Small intestine (tissue), 7 donors: ENCODE measurements at regions not wholly inside any gene's neighbourhood (a gene's known extent, or its start where the extent isn't known, plus 50 kb on each side); places are given as distances from the start of the nearest gene placed in this dataset.

Experiments used
- DNase-seq, 2 donors: peaks; one replicate each; pipeline versions ENCODE4 v3.0.0 to v3.0.0-alpha.2; 2013
- FAIRE-seq: peaks from 2 replicates; lab custom pipeline; 2012; peaks lifted over from hg19 to GRCh38; lab: Jason Lieb, UNC
- H3K27ac ChIP-seq, 3 donors: one replicate each; pipeline ENCODE4 v1.5.1; 2013; ENCODE audit warnings: low read length in 2 of 3, mild to moderate bottlenecking in 2 of 3, control low read depth in 1 of 3, inconsistent platforms in 1 of 3, low read depth in 1 of 3, moderate library complexity in 1 of 3
- H3K27me3 ChIP-seq, 3 donors: one replicate each; pipeline ENCODE4 v1.6.1; 2013; ENCODE audit warnings: low read length in 3 of 3, inconsistent platforms in 1 of 3; ENCODE audit not compliant: control insufficient read depth in 3 of 3, insufficient read depth in 3 of 3
- H3K36me3 ChIP-seq, 3 donors: one replicate each; pipeline ENCODE4 v1.6.1; 2013; ENCODE audit warnings: low read length in 3 of 3, inconsistent platforms in 1 of 3, low read depth in 1 of 3, mild to moderate bottlenecking in 1 of 3, moderate library complexity in 1 of 3; ENCODE audit not compliant: control insufficient read depth in 3 of 3, insufficient read depth in 2 of 3
- H3K4me1 ChIP-seq, 3 donors: one replicate each; pipeline ENCODE4 v1.6.1; 2013; ENCODE audit warnings: low read length in 2 of 3, inconsistent platforms in 1 of 3, low read depth in 1 of 3, mild to moderate bottlenecking in 1 of 3, moderate library complexity in 1 of 3; ENCODE audit not compliant: control insufficient read depth in 3 of 3, insufficient read depth in 2 of 3
- H3K4me3 ChIP-seq, 3 donors: one replicate each; pipeline ENCODE4 v1.5.1; 2013; ENCODE audit warnings: low read length in 3 of 3, control low read depth in 1 of 3, inconsistent platforms in 1 of 3, low read depth in 1 of 3, mild to moderate bottlenecking in 1 of 3, moderate library complexity in 1 of 3
- H3K9me3 ChIP-seq, 2 donors: one replicate each; pipeline ENCODE4 v1.6.1; 2013; ENCODE audit warnings: low read depth in 1 of 2, low read length in 1 of 2; ENCODE audit not compliant: control insufficient read depth in 2 of 2, insufficient read depth in 1 of 2
- WGBS, 3 donors: extraction: QIAGEN DNeasy Blood & Tissue Kit; methylation state at CpG; one replicate each; pipeline ENCODE4 v1.1.7; 2013; 5-methylcytosine and 5-hydroxymethylcytosine counted together
- donor health status: healthy with polysubstance abuse.
- donor health status: control.
- donor health status: control.
- donor health status: Bipolar disorder and iron deficiency.
- donor health status: healthy.

DNA sequence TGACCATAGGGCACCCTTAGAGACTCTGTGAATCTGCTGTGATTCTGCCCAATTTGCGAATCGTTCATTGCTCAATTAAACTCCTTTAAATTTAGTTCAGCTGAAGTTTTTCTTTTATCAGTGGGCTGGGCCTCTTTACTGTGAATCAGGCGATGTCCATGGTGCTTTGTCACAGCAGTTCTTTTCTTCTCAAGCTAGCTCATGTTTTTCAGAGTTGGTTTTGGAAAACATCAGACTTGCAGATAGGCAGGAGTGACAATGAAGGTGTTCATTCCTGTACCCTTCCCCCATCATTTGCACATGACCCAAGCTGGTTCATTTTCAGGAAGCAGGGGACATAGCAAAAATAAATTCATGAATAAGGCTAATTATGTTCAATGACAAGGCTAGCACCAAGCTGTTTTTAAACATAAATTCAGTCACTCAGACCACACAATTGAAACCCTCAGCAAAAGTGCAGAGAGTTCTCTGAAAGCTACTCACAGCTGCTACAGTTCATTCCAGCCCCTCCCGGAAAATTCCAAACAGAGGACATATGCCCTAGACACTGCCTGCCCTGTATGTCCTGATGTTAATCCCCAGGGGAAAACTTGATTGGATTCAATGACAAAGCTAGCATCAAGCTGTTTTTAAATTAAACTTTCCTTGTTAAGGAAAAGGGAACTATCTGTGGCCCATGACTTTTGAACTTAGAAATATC lies 383.3 kb downstream of the C12orf75 start:
- no peak for FAIRE-seq

DNA sequence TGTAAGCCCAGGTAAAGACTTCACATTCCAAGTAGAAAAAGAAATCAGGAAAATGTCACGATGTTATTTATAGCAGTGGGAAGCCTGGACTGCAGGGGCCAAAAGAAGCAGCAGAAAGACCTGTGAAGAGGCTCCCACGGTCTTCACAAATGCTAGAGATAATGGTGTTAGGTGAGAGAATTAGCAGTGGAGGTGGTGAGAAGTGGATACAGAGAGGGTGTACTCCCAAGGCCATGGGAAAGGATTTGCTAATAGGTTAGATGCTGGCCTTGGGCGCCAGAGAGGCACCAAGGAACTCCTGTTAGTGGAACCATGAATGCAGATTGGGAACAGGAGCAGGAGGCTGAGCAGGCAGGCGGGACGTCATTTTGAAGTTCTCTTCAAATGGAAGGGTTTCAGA lies 386.1 kb downstream of the C12orf75 start:
- Histone ChIP-seq H3K27me3 (no peaks in the 10 kb centered on the region), H3K4me3 (no peak overlapping the region), H3K4me1 (no peaks in the 10 kb centered on the region), H3K27ac (no peak overlapping the region), H3K9me3 (no peaks in the 10 kb centered on the region), H3K36me3 (no peaks in the 10 kb centered on the region)
- FAIRE-seq, result no peak
- no peak for DNase-seq
- 58 to 69% (median 69%) methylated on average over 5 of the region's 5 CpGs for WGBS, 3 donors

More for the DNA sequence above, 383.3 kb downstream of the C12orf75 start:
- Histone ChIP-seq H3K27ac (no peak overlapping the region), H3K4me1 (no peaks in the 10 kb centered on the region), H3K27me3 (no peaks in the 10 kb centered on the region), H3K4me3 (no peak overlapping the region), H3K9me3 (no peaks in the 10 kb centered on the region), H3K36me3 (no peaks in the 10 kb centered on the region)
- WGBS, 3 donors, result 81 to 90% (median 86%) methylated on average over 4 of the region's 4 CpGs
- no peak for DNase-seq

DNA sequence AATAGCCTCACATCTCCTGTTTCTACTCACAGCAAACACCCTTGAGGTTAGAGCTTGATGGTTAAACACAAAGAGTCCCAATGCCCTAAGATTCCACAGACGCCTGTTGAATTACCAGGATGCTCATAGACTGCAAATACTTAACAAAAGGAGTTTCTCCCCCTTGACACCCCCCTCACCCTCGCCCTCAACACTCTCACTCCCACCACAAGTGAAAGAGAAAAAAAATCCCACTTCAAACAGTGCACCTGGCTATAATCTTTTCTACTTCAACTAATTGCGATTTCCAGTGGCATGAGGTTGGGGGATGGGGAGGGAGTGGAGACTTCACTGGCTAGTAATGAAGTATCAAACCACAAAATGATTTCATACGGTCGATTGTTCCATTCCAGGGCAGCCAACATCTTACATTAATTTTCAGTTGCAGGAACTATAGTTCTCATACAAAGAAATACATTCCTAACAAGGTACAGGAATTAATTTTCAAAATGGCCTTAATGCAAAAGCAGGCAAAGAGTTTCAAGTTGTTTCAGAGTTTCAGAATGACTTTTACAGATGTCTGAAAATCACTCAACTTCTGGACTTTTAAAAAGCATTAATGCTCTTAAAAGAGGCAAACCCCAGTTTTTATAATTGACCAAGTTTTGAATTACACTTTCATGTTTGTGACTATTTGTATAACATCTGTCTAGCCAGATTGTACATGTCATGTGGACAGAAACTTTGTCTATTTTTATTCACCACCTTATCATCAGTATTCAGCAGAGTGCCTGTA lies 390.7 kb downstream of the C12orf75 start:
- 48 to 55% (median 52%) methylated on average over 5 of the region's 5 CpGs for WGBS, 3 donors
- DNase-seq (no peak), FAIRE-seq (no peak)
- Histone ChIP-seq H3K4me3 (no peak overlapping the region), H3K27ac (no peak overlapping the region), H3K9me3 (no peaks in the 10 kb centered on the region), H3K36me3 (no peaks in the 10 kb centered on the region), H3K4me1 (no peaks in the 10 kb centered on the region), H3K27me3 (no peaks in the 10 kb centered on the region)

DNA sequence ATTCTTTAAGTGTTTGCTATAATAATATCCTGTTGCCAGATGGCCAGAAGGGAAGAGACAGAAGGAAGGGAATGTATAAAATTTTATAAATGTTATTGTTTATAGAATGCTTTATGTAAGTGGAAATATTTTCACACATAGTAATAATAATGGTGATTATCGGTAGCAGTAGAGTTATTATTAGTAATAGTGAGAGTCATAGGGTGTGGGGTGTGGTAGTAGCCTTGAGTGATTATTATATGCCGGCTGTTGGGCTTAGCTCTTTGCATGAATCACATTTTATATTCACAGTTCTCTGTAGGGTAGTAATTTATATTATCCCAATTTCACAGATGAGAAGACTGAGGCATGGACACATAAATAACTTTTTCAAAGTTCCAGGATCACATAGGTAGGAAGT lies 391.4 kb downstream of the C12orf75 start:
- Histone ChIP-seq H3K27ac (no peak overlapping the region), H3K36me3 (no peaks in the 10 kb centered on the region), H3K27me3 (no peaks in the 10 kb centered on the region), H3K4me3 (no peak overlapping the region), H3K4me1 (no peaks in the 10 kb centered on the region), H3K9me3 (no peaks in the 10 kb centered on the region)
- no peak for DNase-seq
- no peak for FAIRE-seq
- whole genome bisulfite sequencing, 3 donors, result 68 to 76% (median 71%) methylated on average over 2 of the region's 2 CpGs

DNA sequence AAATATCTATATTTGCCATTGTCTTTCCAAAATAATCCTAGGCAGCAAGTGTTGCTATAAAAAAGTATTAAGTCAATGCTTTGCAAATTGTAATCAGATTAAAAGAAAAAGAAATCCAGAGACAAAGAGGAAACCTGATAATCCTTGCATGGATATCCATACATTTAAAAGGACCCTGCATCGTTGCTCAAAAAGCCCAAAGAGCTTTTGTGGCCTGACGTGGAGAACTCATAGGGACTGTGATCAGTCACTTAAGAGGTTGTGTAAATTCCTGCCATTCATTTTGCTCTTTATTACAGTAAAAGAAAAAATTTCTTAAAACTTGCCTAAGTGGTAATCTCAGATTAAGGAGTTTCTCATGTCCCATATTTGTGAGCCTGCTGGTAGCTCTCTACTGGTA lies 392.6 kb downstream of the C12orf75 start:
- DNase-seq (no peak), FAIRE-seq (no peak)
- WGBS, 3 donors, result 71 to 81% (median 76%) methylated on average over 2 of the region's 2 CpGs

DNA sequence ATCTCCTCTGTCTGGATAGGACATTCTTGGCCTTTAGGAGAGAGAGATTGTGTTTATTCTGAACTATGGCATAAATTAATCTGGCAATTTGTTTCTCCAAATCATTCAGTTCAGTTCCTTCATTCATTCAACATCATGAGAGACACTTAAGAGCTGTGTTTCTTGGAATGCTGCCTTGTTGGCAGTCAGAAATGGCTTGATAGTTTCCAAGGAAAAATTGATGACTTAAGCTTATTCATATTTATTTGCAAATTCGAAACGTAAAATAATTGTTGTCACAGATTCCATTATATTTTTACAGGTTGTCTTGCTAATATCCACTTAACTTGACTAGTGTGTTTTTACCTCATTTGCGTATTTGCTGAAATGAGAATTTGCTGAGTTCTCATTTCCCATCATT lies 393.0 kb downstream of the C12orf75 start:
- Histone ChIP-seq H3K9me3 (no peaks in the 10 kb centered on the region), H3K4me3 (no peak overlapping the region), H3K27me3 (no peaks in the 10 kb centered on the region), H3K4me1 (no peaks in the 10 kb centered on the region), H3K27ac (no peak overlapping the region), H3K36me3 (no peaks in the 10 kb centered on the region)
- 75 to 89% (median 84%) methylated on average over 3 of the region's 3 CpGs for WGBS, 3 donors
- DNase-seq (no peak), FAIRE-seq (no peak)

More for the DNA sequence above, 392.6 kb downstream of the C12orf75 start:
- no peaks in the 10 kb centered on the region for H3K27me3 ChIP-seq
- H3K27ac ChIP-seq, result no peak overlapping the region
- H3K4me3 ChIP-seq, result no peak overlapping the region
- H3K4me1 ChIP-seq, result no peaks in the 10 kb centered on the region
- no peaks in the 10 kb centered on the region for H3K9me3 ChIP-seq
- no peaks in the 10 kb centered on the region for H3K36me3 ChIP-seq

DNA sequence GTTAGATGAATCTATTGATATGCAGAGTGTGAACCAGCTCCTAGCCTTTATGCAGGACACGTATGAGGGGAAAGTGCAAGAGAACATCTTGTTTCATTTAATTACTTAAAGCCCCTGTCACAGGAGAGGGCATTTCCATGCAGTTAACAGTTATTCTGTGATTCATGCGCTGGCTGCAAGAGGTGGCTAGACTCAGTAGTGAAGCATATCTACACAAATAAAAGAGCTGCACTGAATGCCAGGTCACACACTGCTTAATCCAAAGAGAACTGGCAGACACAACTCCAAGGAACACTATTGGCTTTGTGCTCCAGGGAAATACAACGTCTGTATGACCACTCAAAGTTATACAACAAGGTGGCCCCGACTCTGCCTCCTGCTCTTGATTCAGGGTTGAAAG lies 394.1 kb downstream of the C12orf75 start:
- no peak for DNase-seq
- H3K27me3 ChIP-seq, result no peaks in the 10 kb centered on the region
- no peak overlapping the region for H3K4me3 ChIP-seq
- FAIRE-seq, result no peak
- no peaks in the 10 kb centered on the region for H3K4me1 ChIP-seq
- no peaks in the 10 kb centered on the region for H3K9me3 ChIP-seq
- WGBS, 3 donors, result 62 to 72% (median 64%) methylated on average over 4 of the region's 4 CpGs
- H3K36me3 ChIP-seq, result no peaks in the 10 kb centered on the region
- no peak overlapping the region for H3K27ac ChIP-seq

DNA sequence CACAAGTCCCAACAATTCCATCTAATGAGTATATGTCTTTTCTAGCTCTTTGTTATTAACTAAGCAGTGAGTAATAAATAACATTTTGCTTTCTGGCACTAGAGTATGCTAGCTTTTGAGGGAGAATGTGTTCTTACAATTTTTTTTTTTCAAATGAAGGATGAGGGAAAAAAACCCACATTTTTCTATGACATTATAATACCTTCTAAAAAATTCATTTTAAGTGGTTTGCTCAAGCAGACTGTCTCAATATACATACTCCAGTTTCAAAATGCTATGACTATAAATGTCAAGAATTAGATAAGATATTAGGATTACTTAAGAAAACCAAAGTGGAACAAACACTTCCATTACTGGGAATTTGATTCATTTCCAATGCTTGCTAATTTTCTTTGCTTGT lies 394.6 kb downstream of the C12orf75 start:
- H3K36me3 ChIP-seq, result no peaks in the 10 kb centered on the region
- FAIRE-seq, result no peak
- H3K4me1 ChIP-seq, result no peaks in the 10 kb centered on the region
- H3K4me3 ChIP-seq, result no peak overlapping the region
- H3K27ac ChIP-seq, result no peak overlapping the region
- no peaks in the 10 kb centered on the region for H3K9me3 ChIP-seq
- no peaks in the 10 kb centered on the region for H3K27me3 ChIP-seq
- DNase-seq, result no peak
